SW 1271 (cell line): ENCODE measurements at regions not wholly inside any gene's neighbourhood (a gene's known extent, or its start where the extent isn't known, plus 50 kb on each side); places are given as distances from the start of the nearest gene placed in this dataset.

Experiments used
- DNase-seq, 2 experiments: peaks; one replicate each; lab custom pipeline; 2025; lab: John Stamatoyannopoulos, UW

- no peak for DNase-seq
Measured at GRCh38 chrX:144791298-144791697, 456.0 kb upstream of the SPANXN1 start.

GRCh38 chrX:144798972-144799371 lies 448.3 kb upstream of the SPANXN1 start:
- DNase-seq = no peak

- no peak for DNase-seq
Measured at GRCh38 chrX:144801786-144802185, 445.5 kb upstream of the SPANXN1 start.

GRCh38 chrX:144809025-144809424 lies 438.3 kb upstream of the SPANXN1 start:
- DNase-seq = no peak

GRCh38 chrX:144810539-144810938 lies 436.8 kb upstream of the SPANXN1 start:
- no peak for DNase-seq

GRCh38 chrX:144819406-144819805 lies 427.9 kb upstream of the SPANXN1 start:
- DNase-seq = no peak

GRCh38 chrX:144840616-144841015 lies 406.7 kb upstream of the SPANXN1 start:
- DNase-seq = peak in 1 of 2 experiments; percentile 18

GRCh38 chrX:144849141-144849540 lies 398.2 kb upstream of the SPANXN1 start:
- no peak for DNase-seq

GRCh38 chrX:144896323-144896722 lies 351.0 kb upstream of the SPANXN1 start:
- DNase-seq = peak in 1 of 2 experiments; percentile 43

- DNase-seq = no peak
Measured at GRCh38 chrX:144901521-144901920, 345.8 kb upstream of the SPANXN1 start.

GRCh38 chrX:144916785-144917184 lies 330.5 kb upstream of the SPANXN1 start:
- DNase-seq = no peak

- DNase-seq = no peak
Measured at GRCh38 chrX:144918936-144919335, 328.4 kb upstream of the SPANXN1 start.

- no peak for DNase-seq
Measured at GRCh38 chrX:144946666-144947065, 300.6 kb upstream of the SPANXN1 start.
